H9 (cell line): ENCODE measurements at regions not wholly inside any gene's neighbourhood (a gene's known extent, or its start where the extent isn't known, plus 50 kb on each side); places are given as distances from the start of the nearest gene placed in this dataset.

Experiments
- DNase-seq: peaks from one replicate; pipeline ENCODE4 v3.0.0-alpha.2; 2017
- H2AFZ ChIP-seq: one replicate; pipeline ENCODE4 v1.6.1; 2013; ENCODE audit warnings: mild to moderate bottlenecking, low read length, control low read depth, moderate library complexity
- H2AK5ac ChIP-seq: 2 replicates; pipeline ENCODE4 v1.6.1; 2013; ENCODE audit warnings: low read length, control low read depth, mixed read lengths; ENCODE audit not compliant: insufficient read length
- H2BK120ac ChIP-seq: one replicate; pipeline ENCODE4 v1.6.1; 2013; ENCODE audit warnings: low read depth, mild to moderate bottlenecking, low read length, control low read depth, inconsistent platforms; ENCODE audit not compliant: poor library complexity, severe bottlenecking
- H2BK12ac ChIP-seq: 2 replicates; pipeline ENCODE4 v1.6.1; 2013; ENCODE audit warnings: low read length, control low read depth, mixed read lengths, low read depth; ENCODE audit not compliant: insufficient read length
- H2BK15ac ChIP-seq: 2 replicates; pipeline ENCODE4 v1.6.1; 2013; ENCODE audit warnings: low read depth, low read length, control low read depth
- H2BK20ac ChIP-seq: one replicate; pipeline ENCODE4 v1.6.1; 2013; ENCODE audit warnings: low read depth, mild to moderate bottlenecking, low read length, control low read depth, inconsistent platforms; ENCODE audit not compliant: poor library complexity, severe bottlenecking
- H2BK5ac ChIP-seq: 2 replicates; pipeline ENCODE4 v1.6.1; 2013; ENCODE audit warnings: low read length, control low read depth, mixed read lengths; ENCODE audit not compliant: insufficient read length
- H3K14ac ChIP-seq: 2 replicates; pipeline ENCODE4 v1.6.1; 2013; ENCODE audit warnings: low read length, control low read depth; ENCODE audit not compliant: insufficient read depth
- H3K18ac ChIP-seq: 2 replicates; pipeline ENCODE4 v1.6.1; 2013; ENCODE audit warnings: low read depth, mild to moderate bottlenecking, mixed read lengths, low read length, control low read depth; ENCODE audit not compliant: insufficient read length
- H3K23ac ChIP-seq: 2 replicates; pipeline ENCODE4 v1.6.1; 2013; ENCODE audit warnings: low read length, control low read depth, mixed read lengths, low read depth; ENCODE audit not compliant: insufficient read length
- H3K23me2 ChIP-seq: 2 replicates; pipeline ENCODE4 v1.6.1; 2013; ENCODE audit warnings: low read depth, mild to moderate bottlenecking, mixed read lengths, low read length, control low read depth; ENCODE audit not compliant: insufficient read length, poor library complexity, severe bottlenecking
- H3K27ac ChIP-seq: 2 replicates; pipeline ENCODE4 v1.5.1; 2013; ENCODE audit warnings: low read length, control low read depth, mixed read lengths, low read depth; ENCODE audit not compliant: insufficient read length
- H3K27me3 ChIP-seq: 2 replicates; pipeline ENCODE4 v1.6.1; 2013; ENCODE audit warnings: low read length, control low read depth, inconsistent platforms; ENCODE audit not compliant: insufficient read depth
- H3K4ac ChIP-seq: 2 replicates; pipeline ENCODE4 v1.6.1; 2013; ENCODE audit warnings: low read depth, mild to moderate bottlenecking, control low read depth, inconsistent platforms, low read length, moderate library complexity
- H3K4me1 ChIP-seq: 2 replicates; pipeline ENCODE4 v1.6.1; 2013; ENCODE audit warnings: low read length, control low read depth, inconsistent platforms; ENCODE audit not compliant: insufficient read depth
- H3K4me2 ChIP-seq: 2 replicates; pipeline ENCODE4 v1.6.1; 2013; ENCODE audit warnings: low read length, control low read depth, mixed read lengths; ENCODE audit not compliant: insufficient read length, insufficient read depth
- H3K56ac ChIP-seq: 2 replicates; pipeline ENCODE4 v1.6.1; 2013; ENCODE audit warnings: low read depth, mild to moderate bottlenecking, mixed read lengths, low read length, control low read depth; ENCODE audit not compliant: insufficient read length
- H3K79me1 ChIP-seq: 2 replicates; pipeline ENCODE4 v1.6.1; 2013; ENCODE audit warnings: low read depth, mild to moderate bottlenecking, moderate library complexity, low read length, control low read depth, inconsistent platforms; ENCODE audit not compliant: insufficient read depth, poor library complexity, severe bottlenecking
- H3K79me2 ChIP-seq: 2 replicates; pipeline ENCODE4 v1.6.1; 2013; ENCODE audit warnings: low read length, control low read depth, inconsistent platforms; ENCODE audit not compliant: insufficient read depth
- H3K9ac ChIP-seq: 2 replicates; pipeline ENCODE4 v1.6.1; 2013; ENCODE audit warnings: low read length, control low read depth, mixed read lengths; ENCODE audit not compliant: insufficient read length; ENCODE audit errors: extremely low read depth
- H3K9me3 ChIP-seq: one replicate; pipeline ENCODE4 v1.6.1; 2013; ENCODE audit warnings: low read depth, low read length, inconsistent platforms; ENCODE audit not compliant: control insufficient read depth
- H3T11ph ChIP-seq: one replicate; pipeline ENCODE4 v1.6.1; 2013; ENCODE audit warnings: mild to moderate bottlenecking, low read length, control low read depth, inconsistent platforms
- H4K20me1 ChIP-seq: one replicate; pipeline ENCODE4 v1.6.1; 2013; ENCODE audit not compliant: control insufficient read depth, insufficient read length, insufficient read depth
- H4K5ac ChIP-seq: 2 replicates; pipeline ENCODE4 v1.6.1; 2013; ENCODE audit warnings: low read depth, mild to moderate bottlenecking, mixed read lengths, low read length, control low read depth; ENCODE audit not compliant: insufficient read length
- H4K8ac ChIP-seq: replicated peaks from 2 replicates; pipeline ENCODE4 v1.6.1; 2013; ENCODE audit warnings: low read length, control low read depth, mixed read lengths, low read depth; ENCODE audit not compliant: insufficient read length
- H4K91ac ChIP-seq: 2 replicates; pipeline ENCODE4 v1.6.1; 2013; ENCODE audit warnings: low read depth, mild to moderate bottlenecking, moderate library complexity, mixed read lengths, low read length, control low read depth; ENCODE audit not compliant: insufficient read length
- H3K27ac Mint-ChIP-seq, 3 experiments: 2 replicates in 2 of 3; 3 replicates in 1 of 3; pipeline ENCODE4 v1.8.0; 2020 to 2021; ENCODE audit warnings: mixed read lengths in 3 of 3, mild to moderate bottlenecking in 1 of 3, moderate library complexity in 1 of 3
- H3K27me3 Mint-ChIP-seq: 2 replicates; pipeline ENCODE4 v1.8.0; 2021; ENCODE audit warnings: low read depth, mild to moderate bottlenecking, moderate library complexity, mixed read lengths
- H3K36me3 Mint-ChIP-seq, 3 experiments: 2 replicates in 2 of 3; 3 replicates in 1 of 3; pipeline ENCODE4 v1.8.0; 2020 to 2021; ENCODE audit warnings: low read depth in 3 of 3, mixed read lengths in 3 of 3; ENCODE audit not compliant: insufficient read depth in 1 of 3
- H3K4me1 Mint-ChIP-seq, 2 experiments: 2 replicates each; pipeline ENCODE4 v1.8.0; 2020; ENCODE audit warnings: mixed read lengths in 2 of 2
- H3K4me3 Mint-ChIP-seq, 2 experiments: 2 replicates in 1 of 2; 3 replicates in 1 of 2; pipeline ENCODE4 v1.8.0; 2020 to 2021; ENCODE audit warnings: mild to moderate bottlenecking in 2 of 2, mixed read lengths in 2 of 2, moderate library complexity in 1 of 2
- H3K9me3 Mint-ChIP-seq, 2 experiments: 2 replicates in 1 of 2; 3 replicates in 1 of 2; pipeline ENCODE4 v1.8.0; 2020; ENCODE audit warnings: mild to moderate bottlenecking in 2 of 2, mixed read lengths in 2 of 2, moderate library complexity in 1 of 2
- CTCF ChIP-seq: fragments of 200-600 bp; sonication (generic); conservative IDR thresholded peaks from 3 replicates; pipeline ENCODE4 v1.8.0; 2021; ENCODE audit warnings: antibody characterized with exemption, mild to moderate bottlenecking
- WGBS: extraction: QIAGEN DNeasy Blood & Tissue Kit; methylation state at CpG from one replicate; pipeline ENCODE4 v1.1.7; 2013; ENCODE audit warnings: missing lambda C conversion rate, low lambda C conversion rate, mixed read lengths; ENCODE audit not compliant: insufficient read length; ENCODE audit errors: extremely low coverage; 5-methylcytosine and 5-hydroxymethylcytosine counted together

GRCh38 chr1:213362598-213362997 is 311.6 kb downstream of the RPS6KC1 start:
- Histone ChIP-seq H4K8ac (no peak overlapping the region), H2BK5ac (no peak overlapping the region), H3K9ac (no peak overlapping the region), H3K9me3 (peaks cover 9% of the 10 kb centered on the region), H3K79me1 (no peaks in the 10 kb centered on the region), H2BK120ac (no peak overlapping the region), H4K91ac (no peak overlapping the region), H2BK12ac (no peak overlapping the region), H4K5ac (no peak overlapping the region), H3K4me1 (no peaks in the 10 kb centered on the region), H2AFZ (no peak overlapping the region), H3K79me2 (no peaks in the 10 kb centered on the region), H3K23me2 (no peaks in the 10 kb centered on the region), H3K18ac (no peak overlapping the region), H2BK15ac (no peak overlapping the region), H3K4me2 (no peak overlapping the region), H3T11ph (no peak overlapping the region), H3K23ac (no peak overlapping the region), H3K56ac (no peak overlapping the region), H4K20me1 (no peaks in the 10 kb centered on the region), H3K14ac (no peak overlapping the region), H3K27ac (no peak overlapping the region), H2BK20ac (no peak overlapping the region), H2AK5ac (no peak overlapping the region), H3K27me3 (no peaks in the 10 kb centered on the region), H3K4ac (no peak overlapping the region)
- WGBS, result no CpG with 5 or more reads among the region's 1 CpG
- Mint-ChIP-seq H3K36me3 (peaks cover 0 to 20% (median 0%) of the 10 kb centered on the region in 3 experiments; a peak in 5 of 7 replicates), H3K27ac (no peak overlapping the region), H3K4me3 (no peak overlapping the region), H3K9me3 (peaks cover 14 to 26% of the 10 kb centered on the region in 2 experiments), H3K4me1 (peaks cover 0 to 2% of the 10 kb centered on the region in 2 experiments; a peak in 1 of 4 replicates), H3K27me3 (peaks cover 1% of the 10 kb centered on the region; the same call in 1 of the 2 replicates)
- no peak for TF ChIP-seq CTCF
- DNase-seq, result no peak
